ENCODE measurements at regions not wholly inside any gene's neighbourhood (a gene's known extent, or its start where the extent isn't known, plus 50 kb on each side); places are given as distances from the start of the nearest gene placed in this dataset.

DNA sequence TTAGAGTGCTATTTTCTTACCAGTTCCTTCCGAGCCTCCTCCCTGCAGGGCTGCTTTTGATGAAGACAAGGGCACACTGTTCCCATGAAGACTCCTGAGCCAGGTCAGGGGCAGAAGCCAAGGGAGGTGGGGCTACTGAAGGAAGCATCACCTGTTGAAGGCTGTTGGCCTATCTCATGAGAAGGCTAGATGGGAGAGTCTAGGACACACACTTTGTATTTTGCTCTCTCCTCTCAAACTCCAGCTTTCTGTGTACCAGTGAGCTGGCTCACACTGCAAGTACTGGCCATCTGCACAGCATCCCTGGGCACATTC lies 683.2 kb upstream of the ID4 start:
- Histone ChIP-seq H3K4me3 (ENCODE audit: low read length) (no peak overlapping the region), H3K27me3 (ENCODE audit: control insufficient read depth, insufficient read depth, low read length) (no peaks in the 10 kb centered on the region), H3K27ac (ENCODE audit: low read depth, low read length) (no peak overlapping the region), H3K9ac (ENCODE audit: low read length) (no peak overlapping the region), H3K4me1 (ENCODE audit: control insufficient read depth, insufficient read depth, low read length) (peaks cover 3% of the 10 kb centered on the region), H3K36me3 (ENCODE audit: control insufficient read depth, insufficient read depth, low read length) (no peaks in the 10 kb centered on the region)

GRCh38 chr6:19156443-19156842 lies 680.7 kb upstream of the ID4 start:
- Histone ChIP-seq H3K4me1 (ENCODE audit: control insufficient read depth, insufficient read depth, low read length) (peaks cover 3% of the 10 kb centered on the region), H3K4me3 (ENCODE audit: low read length) (no peak overlapping the region), H3K9ac (ENCODE audit: low read length) (no peak overlapping the region), H3K27ac (ENCODE audit: low read depth, low read length) (no peak overlapping the region), H3K36me3 (ENCODE audit: control insufficient read depth, insufficient read depth, low read length) (no peaks in the 10 kb centered on the region), H3K27me3 (ENCODE audit: control insufficient read depth, insufficient read depth, low read length) (no peaks in the 10 kb centered on the region)

DNA sequence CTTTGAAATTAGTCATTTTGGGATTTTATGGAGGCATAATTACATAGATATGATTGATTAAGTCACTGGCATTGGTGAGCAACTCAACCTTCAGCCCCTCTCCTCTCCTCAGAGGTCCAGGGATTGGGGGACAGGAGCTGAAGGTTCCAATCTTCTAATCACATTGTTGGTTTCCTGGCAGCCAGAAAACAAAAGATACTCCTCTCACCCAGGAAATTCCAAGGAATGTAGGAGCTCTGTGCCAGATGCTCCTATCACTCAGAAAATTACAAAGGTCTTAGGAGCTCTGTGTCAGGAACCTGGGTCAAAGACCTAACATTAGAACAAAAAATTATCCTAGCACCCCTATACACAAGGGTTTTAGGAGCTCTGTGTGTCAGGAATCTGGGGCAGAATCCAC lies 679.7 kb upstream of the ID4 start:
- Histone ChIP-seq H3K27me3 (ENCODE audit: control insufficient read depth, insufficient read depth, low read length) (no peaks in the 10 kb centered on the region), H3K9ac (ENCODE audit: low read length) (no peak overlapping the region), H3K4me1 (ENCODE audit: control insufficient read depth, insufficient read depth, low read length) (peaks cover 3% of the 10 kb centered on the region), H3K27ac (ENCODE audit: low read depth, low read length) (no peak overlapping the region), H3K36me3 (ENCODE audit: control insufficient read depth, insufficient read depth, low read length) (no peaks in the 10 kb centered on the region), H3K4me3 (ENCODE audit: low read length) (no peak overlapping the region)

DNA sequence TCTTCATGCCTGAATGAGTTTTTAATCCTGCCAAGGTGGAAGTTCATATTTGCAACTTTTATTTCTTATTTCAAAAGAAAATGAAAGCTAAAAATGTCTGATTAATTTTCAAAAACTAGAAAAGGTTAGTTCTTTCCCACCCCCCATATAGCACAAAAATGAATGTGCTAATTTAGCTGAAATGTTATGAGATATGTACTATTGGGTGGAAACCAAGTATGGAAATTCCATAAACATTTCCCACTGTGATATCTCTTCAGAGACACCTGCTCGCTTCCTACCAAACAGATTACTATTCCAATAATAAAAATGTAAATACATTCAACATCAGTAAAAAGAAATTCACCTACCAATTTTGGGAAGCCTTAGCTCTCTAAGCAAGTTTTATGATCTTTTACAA lies 678.6 kb upstream of the ID4 start:
- no peak overlapping the region for H3K9ac ChIP-seq (ENCODE audit: low read length)
- no peaks in the 10 kb centered on the region for H3K27me3 ChIP-seq (ENCODE audit: control insufficient read depth, insufficient read depth, low read length)
- no peak overlapping the region for H3K4me3 ChIP-seq (ENCODE audit: low read length)
- no peak overlapping the region for H3K27ac ChIP-seq (ENCODE audit: low read depth, low read length)
- peaks cover 3% of the 10 kb centered on the region for H3K4me1 ChIP-seq (ENCODE audit: control insufficient read depth, insufficient read depth, low read length)
- no peaks in the 10 kb centered on the region for H3K36me3 ChIP-seq (ENCODE audit: control insufficient read depth, insufficient read depth, low read length)

- Histone ChIP-seq H3K9ac (ENCODE audit: low read length) (no peak overlapping the region), H3K27me3 (ENCODE audit: control insufficient read depth, insufficient read depth, low read length) (no peaks in the 10 kb centered on the region), H3K4me3 (ENCODE audit: low read length) (no peak overlapping the region), H3K36me3 (ENCODE audit: control insufficient read depth, insufficient read depth, low read length) (no peaks in the 10 kb centered on the region), H3K4me1 (ENCODE audit: control insufficient read depth, insufficient read depth, low read length) (no peaks in the 10 kb centered on the region), H3K27ac (ENCODE audit: low read depth, low read length) (no peak overlapping the region)
These were observed 678.1 kb upstream of the ID4 start for GRCh38 chr6:19159089-19159488.

DNA sequence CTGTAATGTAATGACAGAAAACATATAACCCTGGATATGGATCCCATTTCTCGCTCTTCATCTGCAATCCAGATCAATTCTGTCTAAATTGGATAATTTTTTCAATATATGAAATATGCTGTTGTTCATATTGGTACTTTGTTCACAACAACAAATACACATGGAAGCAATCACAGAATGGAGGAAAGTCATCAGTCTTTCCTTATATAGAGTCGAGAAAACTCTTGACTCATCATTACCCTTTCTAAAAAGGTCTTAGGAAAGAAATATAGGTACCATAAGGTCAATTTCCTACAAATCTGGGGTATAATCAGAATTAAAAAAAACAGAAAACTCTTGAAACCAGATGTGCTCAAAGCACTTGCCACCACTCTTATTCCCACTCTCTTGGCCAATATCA lies 677.6 kb upstream of the ID4 start:
- Histone ChIP-seq H3K27ac (ENCODE audit: low read depth, low read length) (no peak overlapping the region), H3K27me3 (ENCODE audit: control insufficient read depth, insufficient read depth, low read length) (no peaks in the 10 kb centered on the region), H3K4me3 (ENCODE audit: low read length) (no peak overlapping the region), H3K9ac (ENCODE audit: low read length) (no peak overlapping the region), H3K36me3 (ENCODE audit: control insufficient read depth, insufficient read depth, low read length) (no peaks in the 10 kb centered on the region), H3K4me1 (ENCODE audit: control insufficient read depth, insufficient read depth, low read length) (no peaks in the 10 kb centered on the region)

DNA sequence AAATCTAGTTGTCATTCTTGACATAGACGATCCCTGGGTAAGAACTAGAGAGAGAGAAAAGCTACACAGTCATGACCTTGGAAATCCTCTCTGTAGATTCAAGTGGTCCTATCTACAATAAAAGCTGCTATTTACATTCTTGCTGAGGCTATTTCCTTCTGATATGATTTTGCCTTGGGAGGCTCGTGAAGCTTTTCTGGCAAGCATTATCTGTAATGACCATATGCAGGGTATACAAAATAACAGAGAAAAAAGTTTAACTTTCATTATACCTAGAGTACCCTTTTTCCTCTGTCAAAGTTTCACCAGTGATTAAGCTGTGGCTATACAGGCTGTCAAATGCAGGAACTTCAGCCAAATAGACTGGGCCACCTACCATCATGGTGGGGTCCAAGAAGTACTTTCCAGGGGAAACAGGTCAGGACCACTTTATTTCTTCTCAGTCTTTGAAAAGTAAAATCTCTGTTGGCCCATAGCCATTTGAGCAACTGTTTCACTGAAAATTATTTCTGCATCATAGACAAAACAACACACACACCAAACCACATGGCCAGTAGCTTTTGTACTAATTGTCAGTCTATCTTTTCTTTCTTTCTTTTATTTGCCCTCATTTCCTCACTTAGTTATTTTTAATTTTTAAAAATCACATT lies 677.0 kb upstream of the ID4 start:
- Histone ChIP-seq H3K9ac (ENCODE audit: low read length) (no peak overlapping the region), H3K4me3 (ENCODE audit: low read length) (no peak overlapping the region), H3K4me1 (ENCODE audit: control insufficient read depth, insufficient read depth, low read length) (no peaks in the 10 kb centered on the region), H3K27ac (ENCODE audit: low read depth, low read length) (no peak overlapping the region), H3K36me3 (ENCODE audit: control insufficient read depth, insufficient read depth, low read length) (no peaks in the 10 kb centered on the region), H3K27me3 (ENCODE audit: control insufficient read depth, insufficient read depth, low read length) (no peaks in the 10 kb centered on the region)

DNA sequence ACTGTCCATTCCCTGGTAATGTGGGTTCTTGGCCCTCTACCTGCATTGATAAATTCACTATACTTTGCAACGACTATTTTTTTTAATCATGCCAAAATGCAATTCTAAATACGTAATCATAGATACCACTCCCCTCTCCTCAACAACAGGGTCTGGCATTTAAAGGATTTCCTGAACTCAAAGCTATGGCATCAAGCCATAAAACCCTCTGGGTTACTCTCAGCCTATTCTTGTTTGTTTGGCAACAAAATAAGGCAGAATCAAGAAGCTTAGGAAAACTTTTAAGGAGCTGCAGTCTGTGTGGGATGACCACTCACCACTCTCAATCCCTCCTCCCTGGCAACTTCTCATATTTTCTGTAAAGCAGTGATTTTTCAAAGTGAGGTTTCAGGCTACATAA lies 669.9 kb upstream of the ID4 start:
- no peak overlapping the region for H3K4me3 ChIP-seq (ENCODE audit: low read length)
- H3K9ac ChIP-seq (ENCODE audit: low read length), result no peak overlapping the region
- H3K4me1 ChIP-seq (ENCODE audit: control insufficient read depth, insufficient read depth, low read length), result no peaks in the 10 kb centered on the region
- no peak overlapping the region for H3K27ac ChIP-seq (ENCODE audit: low read depth, low read length)
- no peaks in the 10 kb centered on the region for H3K36me3 ChIP-seq (ENCODE audit: control insufficient read depth, insufficient read depth, low read length)
- H3K27me3 ChIP-seq (ENCODE audit: control insufficient read depth, insufficient read depth, low read length), result no peaks in the 10 kb centered on the region

- no peak overlapping the region for H3K27ac ChIP-seq (ENCODE audit: low read depth, low read length)
- no peak overlapping the region for H3K9ac ChIP-seq (ENCODE audit: low read length)
- H3K27me3 ChIP-seq (ENCODE audit: control insufficient read depth, insufficient read depth, low read length), result no peaks in the 10 kb centered on the region
- no peaks in the 10 kb centered on the region for H3K36me3 ChIP-seq (ENCODE audit: control insufficient read depth, insufficient read depth, low read length)
- no peak overlapping the region for H3K4me3 ChIP-seq (ENCODE audit: low read length)
- H3K4me1 ChIP-seq (ENCODE audit: control insufficient read depth, insufficient read depth, low read length), result no peaks in the 10 kb centered on the region
These were observed 667.8 kb upstream of the ID4 start for GRCh38 chr6:19169366-19169765.

- H3K36me3 ChIP-seq (ENCODE audit: control insufficient read depth, insufficient read depth, low read length), result no peaks in the 10 kb centered on the region
- H3K4me3 ChIP-seq (ENCODE audit: low read length), result no peak overlapping the region
These were observed 662.1 kb upstream of the ID4 start for GRCh38 chr6:19175023-19175422.

DNA sequence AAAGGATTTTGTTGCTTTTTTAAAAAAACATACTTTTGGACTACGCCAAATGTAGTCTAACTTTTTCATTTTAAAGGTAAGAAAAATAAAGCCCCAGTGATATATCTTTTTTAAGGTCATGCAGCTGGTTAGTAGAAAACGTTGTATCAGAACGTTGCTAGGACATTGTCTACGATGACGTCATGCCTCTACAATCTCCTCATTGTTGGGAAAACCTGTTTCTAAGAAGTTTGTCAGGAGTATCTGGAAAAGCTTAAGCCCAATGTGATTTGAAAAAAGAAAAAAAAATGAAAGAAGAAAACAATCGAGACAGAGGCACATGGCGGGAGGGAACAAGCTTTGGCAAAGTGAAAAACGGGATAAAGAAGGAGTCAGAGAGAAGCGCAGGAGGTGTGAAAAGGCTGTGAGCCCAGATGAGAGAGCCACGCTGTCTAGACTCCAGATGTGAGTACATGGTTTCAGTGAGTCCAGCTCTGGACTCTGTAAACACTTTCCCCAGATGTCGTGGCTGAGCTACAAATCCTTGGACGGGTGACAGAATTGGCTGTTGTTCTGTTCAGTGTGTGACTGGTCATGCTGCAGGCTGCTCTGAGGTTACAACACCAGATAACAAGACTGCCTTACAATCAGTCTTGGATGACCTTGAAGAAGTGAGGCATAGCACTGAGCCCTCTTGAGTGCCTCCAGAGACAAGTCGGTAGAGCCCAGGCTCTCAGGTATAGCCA lies 656.7 kb upstream of the ID4 start:
- no peak overlapping the region for H3K4me3 ChIP-seq (ENCODE audit: low read length)
- no peaks in the 10 kb centered on the region for H3K36me3 ChIP-seq (ENCODE audit: control insufficient read depth, insufficient read depth, low read length)
- no peak overlapping the region for H3K9ac ChIP-seq (ENCODE audit: low read length)
- H3K4me1 ChIP-seq (ENCODE audit: control insufficient read depth, insufficient read depth, low read length), result peaks cover 2% of the 10 kb centered on the region
- no peak overlapping the region for H3K27ac ChIP-seq (ENCODE audit: low read depth, low read length)
- no peaks in the 10 kb centered on the region for H3K27me3 ChIP-seq (ENCODE audit: control insufficient read depth, insufficient read depth, low read length)

More at GRCh38 chr6:19175023-19175422, 662.1 kb upstream of the ID4 start:
- H3K4me1 ChIP-seq (ENCODE audit: control insufficient read depth, insufficient read depth, low read length), result no peaks in the 10 kb centered on the region
- no peak overlapping the region for H3K27ac ChIP-seq (ENCODE audit: low read depth, low read length)
- no peaks in the 10 kb centered on the region for H3K27me3 ChIP-seq (ENCODE audit: control insufficient read depth, insufficient read depth, low read length)
- no peak overlapping the region for H3K9ac ChIP-seq (ENCODE audit: low read length)

DNA sequence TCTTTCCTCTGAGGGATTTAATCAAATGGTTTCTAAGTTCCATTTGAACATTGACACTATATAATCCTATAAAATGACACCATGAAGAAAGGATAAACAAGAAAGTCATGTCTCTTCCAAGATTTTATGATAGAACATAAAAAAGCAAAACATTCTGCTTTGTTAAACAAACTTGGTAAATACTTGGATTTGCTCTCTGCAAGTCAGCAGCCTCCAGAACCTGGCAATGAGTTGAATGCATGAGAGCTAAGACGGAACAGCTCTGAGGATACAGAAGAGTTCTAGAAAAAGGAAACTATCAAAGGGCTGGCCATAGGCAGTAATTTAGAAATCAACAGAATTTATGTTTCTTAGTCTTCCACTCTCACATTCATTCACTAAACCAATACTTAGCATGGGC lies 656.0 kb upstream of the ID4 start:
- Histone ChIP-seq H3K9ac (ENCODE audit: low read length) (no peak overlapping the region), H3K4me3 (ENCODE audit: low read length) (no peak overlapping the region), H3K4me1 (ENCODE audit: control insufficient read depth, insufficient read depth, low read length) (peaks cover 2% of the 10 kb centered on the region), H3K36me3 (ENCODE audit: control insufficient read depth, insufficient read depth, low read length) (no peaks in the 10 kb centered on the region), H3K27ac (ENCODE audit: low read depth, low read length) (no peak overlapping the region), H3K27me3 (ENCODE audit: control insufficient read depth, insufficient read depth, low read length) (no peaks in the 10 kb centered on the region)

- no peaks in the 10 kb centered on the region for H3K27me3 ChIP-seq (ENCODE audit: control insufficient read depth, insufficient read depth, low read length)
- H3K4me1 ChIP-seq (ENCODE audit: control insufficient read depth, insufficient read depth, low read length), result no peaks in the 10 kb centered on the region
- no peak overlapping the region for H3K9ac ChIP-seq (ENCODE audit: low read length)
- no peaks in the 10 kb centered on the region for H3K36me3 ChIP-seq (ENCODE audit: control insufficient read depth, insufficient read depth, low read length)
- H3K4me3 ChIP-seq (ENCODE audit: low read length), result no peak overlapping the region
- no peak overlapping the region for H3K27ac ChIP-seq (ENCODE audit: low read depth, low read length)
These were observed 643.5 kb upstream of the ID4 start for GRCh38 chr6:19193624-19194023.
